ENCODE measurements at regions not wholly inside any gene's neighbourhood (a gene's known extent, or its start where the extent isn't known, plus 50 kb on each side); places are given as distances from the start of the nearest gene placed in this dataset.

DNA sequence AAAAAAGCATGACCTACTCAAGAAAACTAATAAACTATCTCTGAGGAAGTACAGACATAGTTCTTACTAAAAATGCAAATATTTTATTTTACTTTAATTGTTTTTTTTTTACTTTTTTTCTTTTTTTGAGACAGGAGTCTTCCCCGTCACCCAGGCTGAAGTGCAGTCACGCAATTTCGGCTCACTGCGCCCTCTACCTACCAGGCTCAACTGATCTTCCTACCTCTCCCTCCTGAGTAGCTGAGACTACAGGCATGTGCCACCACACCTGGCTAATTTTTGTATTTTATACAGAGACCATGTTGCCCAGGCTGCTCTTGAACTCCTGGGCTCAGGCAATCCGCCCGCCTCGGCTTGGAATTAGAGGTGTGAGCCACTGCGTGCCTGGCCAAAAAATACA is 1263.1 kb downstream of the KCNT2 start:
- TF ChIP-seq, protein P1, sequence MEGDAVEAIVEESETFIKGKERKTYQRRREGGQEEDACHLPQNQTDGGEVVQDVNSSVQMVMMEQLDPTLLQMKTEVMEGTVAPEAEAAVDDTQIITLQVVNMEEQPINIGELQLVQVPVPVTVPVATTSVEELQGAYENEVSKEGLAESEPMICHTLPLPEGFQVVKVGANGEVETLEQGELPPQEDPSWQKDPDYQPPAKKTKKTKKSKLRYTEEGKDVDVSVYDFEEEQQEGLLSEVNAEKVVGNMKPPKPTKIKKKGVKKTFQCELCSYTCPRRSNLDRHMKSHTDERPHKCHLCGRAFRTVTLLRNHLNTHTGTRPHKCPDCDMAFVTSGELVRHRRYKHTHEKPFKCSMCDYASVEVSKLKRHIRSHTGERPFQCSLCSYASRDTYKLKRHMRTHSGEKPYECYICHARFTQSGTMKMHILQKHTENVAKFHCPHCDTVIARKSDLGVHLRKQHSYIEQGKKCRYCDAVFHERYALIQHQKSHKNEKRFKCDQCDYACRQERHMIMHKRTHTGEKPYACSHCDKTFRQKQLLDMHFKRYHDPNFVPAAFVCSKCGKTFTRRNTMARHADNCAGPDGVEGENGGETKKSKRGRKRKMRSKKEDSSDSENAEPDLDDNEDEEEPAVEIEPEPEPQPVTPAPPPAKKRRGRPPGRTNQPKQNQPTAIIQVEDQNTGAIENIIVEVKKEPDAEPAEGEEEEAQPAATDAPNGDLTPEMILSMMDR (IDR thresholded peaks at IDR 0.05; ENCODE audit: low read depth, low read length), result no peak
- DNase-seq (ENCODE audit: extremely low read depth, low read depth), result no peak

DNA sequence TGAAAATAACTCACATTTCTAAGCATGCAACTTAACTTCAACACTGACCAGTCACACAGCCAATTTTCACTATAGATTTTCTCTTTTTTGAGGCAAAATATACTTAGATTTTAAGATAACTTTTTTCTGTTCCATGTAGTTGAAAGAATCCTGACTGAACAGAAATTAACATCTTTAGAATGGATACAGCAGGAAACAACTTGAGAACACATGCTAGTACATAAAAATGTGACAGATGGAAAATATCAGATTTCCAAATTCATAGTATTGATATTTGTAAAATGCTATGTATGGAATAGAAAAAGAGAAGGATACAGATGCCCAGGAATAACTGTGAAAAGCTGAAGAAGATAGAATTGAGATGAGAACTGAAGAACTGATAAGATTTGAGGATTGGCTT is 1270.6 kb downstream of the KCNT2 start:
- DNase-seq (ENCODE audit: extremely low read depth, low read depth), result no peak
- TF ChIP-seq, protein P1 (IDR thresholded peaks at IDR 0.05; ENCODE audit: low read depth, low read length), result no peak

DNA sequence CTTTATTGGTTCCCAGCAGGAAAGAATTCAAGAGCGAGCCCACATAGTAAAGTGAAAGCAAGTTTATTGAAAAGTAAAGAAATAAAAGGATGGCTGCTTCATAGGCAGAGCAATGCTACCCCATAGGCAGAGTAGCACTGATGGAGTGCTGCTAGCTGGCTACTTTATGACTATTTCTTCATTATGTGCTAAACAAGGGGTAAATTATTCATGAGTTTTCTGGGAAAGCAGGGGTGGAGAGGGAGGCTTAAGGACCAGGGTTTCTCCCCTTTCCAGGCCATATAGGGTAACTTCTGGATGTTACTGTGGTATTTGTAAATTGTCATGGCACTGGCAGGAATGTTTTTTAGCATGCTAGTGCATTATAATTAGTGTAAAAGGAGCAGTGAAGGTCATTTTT is 1271.4 kb downstream of the KCNT2 start:
- TF ChIP-seq, protein P1 (IDR thresholded peaks at IDR 0.05; ENCODE audit: low read depth, low read length), result no peak
- no peak for DNase-seq (ENCODE audit: extremely low read depth, low read depth)

DNA sequence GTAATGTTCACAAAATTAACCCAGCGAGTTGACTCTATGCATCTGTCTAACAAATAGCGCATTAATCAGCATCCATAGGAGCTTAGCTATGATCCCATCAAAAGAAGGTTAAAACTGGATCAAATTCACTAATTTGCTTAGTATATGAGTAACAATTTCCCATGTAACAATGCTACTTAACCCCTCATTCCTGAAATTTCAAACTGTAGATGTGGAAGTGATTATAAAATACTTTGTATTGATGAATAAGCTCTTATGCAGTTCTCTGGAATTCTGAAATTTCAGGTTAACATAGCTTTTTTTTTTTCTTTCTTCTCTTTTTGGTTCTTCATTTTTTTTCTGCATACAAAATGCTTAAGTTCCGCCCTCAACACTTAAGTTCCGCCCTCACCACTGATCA is 1272.7 kb downstream of the KCNT2 start:
- no peak for DNase-seq (ENCODE audit: extremely low read depth, low read depth)
- TF ChIP-seq, protein P1 (IDR thresholded peaks at IDR 0.05; ENCODE audit: low read depth, low read length), result no peak

DNA sequence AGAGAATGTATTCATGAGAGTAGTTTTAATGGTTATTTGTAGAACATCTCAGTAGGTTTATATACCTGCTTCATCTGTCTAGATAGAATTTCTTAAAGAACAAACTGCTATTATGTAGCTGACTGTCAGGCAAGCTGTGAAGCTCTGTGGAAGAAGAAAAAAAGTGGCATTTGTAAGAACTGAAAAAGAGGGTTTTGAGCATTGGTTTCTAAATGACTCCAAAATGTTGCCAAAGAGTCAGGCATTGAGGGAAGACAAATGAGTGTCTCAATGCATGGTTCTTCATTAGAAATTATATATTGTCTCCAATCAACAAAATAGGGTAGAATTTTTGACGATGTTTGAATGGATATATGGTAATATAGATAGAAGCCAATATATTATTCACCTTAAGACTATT is 1276.1 kb downstream of the KCNT2 start:
- DNase-seq (ENCODE audit: extremely low read depth, low read depth), result no peak
- TF ChIP-seq, protein P1 (IDR thresholded peaks at IDR 0.05; ENCODE audit: low read depth, low read length), result no peak

DNA sequence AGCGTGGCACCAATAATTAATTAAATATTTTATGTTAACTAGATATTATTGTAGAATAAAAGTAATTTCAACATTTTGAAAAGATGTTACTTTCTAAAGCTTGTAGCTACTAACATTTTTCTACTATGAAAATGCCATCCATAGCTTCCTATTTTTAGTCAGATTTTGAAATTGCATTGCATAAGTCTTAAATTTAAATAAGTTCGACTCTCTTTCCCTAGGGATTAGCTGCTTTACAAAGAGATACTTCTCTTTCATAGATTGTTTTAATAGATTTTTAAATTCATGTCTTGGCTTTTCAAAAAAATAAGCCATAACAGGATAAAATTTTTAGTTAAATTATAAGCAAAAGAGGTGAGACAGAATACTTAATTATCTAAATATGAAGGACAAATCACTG is 1279.6 kb downstream of the KCNT2 start:
- no peak for DNase-seq (ENCODE audit: extremely low read depth, low read depth)
- TF ChIP-seq, protein P1 (IDR thresholded peaks at IDR 0.05; ENCODE audit: low read depth, low read length), result no peak

DNA sequence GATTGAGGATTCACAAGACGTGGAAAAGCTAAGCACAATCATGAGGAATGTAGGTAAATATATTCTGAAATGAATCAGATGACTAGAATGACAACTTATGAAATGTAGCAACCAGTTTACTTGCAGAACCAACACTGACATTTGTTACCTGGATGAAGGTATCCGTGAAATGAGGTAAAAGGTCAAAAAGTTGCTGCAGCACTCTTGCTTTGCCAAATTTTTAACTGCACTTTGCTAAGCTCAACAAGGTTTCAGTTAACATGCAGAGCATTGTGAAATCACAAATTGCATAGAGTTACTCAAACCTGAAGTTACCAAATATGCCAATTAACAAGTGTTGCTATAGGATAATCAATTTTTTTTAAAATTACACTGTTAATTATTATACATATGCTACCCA is 1280.1 kb downstream of the KCNT2 start:
- no peak for DNase-seq (ENCODE audit: extremely low read depth, low read depth)
- TF ChIP-seq, protein P1 (IDR thresholded peaks at IDR 0.05; ENCODE audit: low read depth, low read length), result no peak
